ENCODE measurements at regions not wholly inside any gene's neighbourhood (a gene's known extent, or its start where the extent isn't known, plus 50 kb on each side); places are given as distances from the start of the nearest gene placed in this dataset.
A peak's percentile ranks its signal among the peaks of the same experiment; 100 is the strongest.

- DNase-seq (ENCODE audit: low read depth) = no peak
These were observed 122.2 kb downstream of the ACKR3 start for GRCh38 chr2:236691799-236692167.

- DNase-seq (ENCODE audit: low read depth) = no peak
These were observed 123.3 kb downstream of the ACKR3 start for GRCh38 chr2:236692937-236693336.

DNA sequence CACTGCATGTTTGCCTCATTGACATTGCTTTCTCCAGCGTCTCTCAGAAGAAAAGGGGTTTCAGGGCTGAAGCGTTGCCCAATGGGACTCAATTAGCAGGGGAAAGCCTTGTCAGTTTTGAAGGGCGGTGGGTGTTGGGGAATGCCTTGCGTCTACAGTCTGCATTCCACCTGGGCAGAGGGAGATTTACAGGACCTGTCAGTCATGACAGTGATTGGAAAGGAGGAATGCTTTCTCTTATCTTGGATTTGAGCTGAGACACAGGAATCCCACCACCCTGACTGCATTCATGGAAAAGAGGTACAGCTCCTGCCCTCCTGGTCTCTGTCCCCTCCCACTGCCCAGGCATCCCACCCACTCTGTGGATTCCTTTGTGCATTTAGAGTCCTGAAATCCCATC is 123.9 kb downstream of the ACKR3 start:
- DNase-seq (ENCODE audit: low read depth) = no peak

DNA sequence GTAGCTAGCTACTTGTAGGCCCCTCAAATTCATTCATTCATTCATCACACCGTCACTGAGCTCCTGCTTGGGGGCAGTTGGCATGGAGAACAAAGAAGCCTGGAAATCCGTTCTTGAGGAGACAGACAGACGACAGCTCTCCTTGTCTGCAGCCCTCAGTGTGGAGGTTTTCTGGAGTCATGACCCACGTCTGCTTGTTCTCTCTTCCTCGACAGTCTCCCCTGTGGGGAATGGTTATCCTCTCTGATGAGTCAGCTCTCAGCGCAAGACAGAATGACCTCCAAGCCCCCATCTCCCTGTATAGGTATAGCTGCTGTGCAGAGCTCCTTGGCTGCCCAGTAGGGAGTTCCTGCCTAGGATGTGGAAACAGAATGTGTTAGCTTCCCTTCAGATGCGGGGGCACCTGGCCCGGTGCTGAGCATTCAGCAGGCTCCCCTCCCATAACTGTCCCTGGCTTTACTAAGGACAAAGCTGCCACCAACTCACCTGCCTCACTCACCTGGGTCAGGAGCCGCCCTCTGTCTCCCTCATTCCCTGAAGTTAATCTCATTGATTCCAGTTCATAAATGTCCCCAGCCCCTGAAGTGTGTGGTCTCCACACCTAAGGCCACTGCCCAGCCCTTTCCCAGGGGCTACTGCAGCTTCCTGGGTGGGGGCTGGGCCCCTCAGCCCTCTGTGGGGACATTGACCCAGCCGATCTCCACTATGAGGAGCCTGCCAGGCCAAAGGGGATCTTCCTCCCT is 124.7 kb downstream of the ACKR3 start:
- no peak for DNase-seq (ENCODE audit: low read depth)

DNA sequence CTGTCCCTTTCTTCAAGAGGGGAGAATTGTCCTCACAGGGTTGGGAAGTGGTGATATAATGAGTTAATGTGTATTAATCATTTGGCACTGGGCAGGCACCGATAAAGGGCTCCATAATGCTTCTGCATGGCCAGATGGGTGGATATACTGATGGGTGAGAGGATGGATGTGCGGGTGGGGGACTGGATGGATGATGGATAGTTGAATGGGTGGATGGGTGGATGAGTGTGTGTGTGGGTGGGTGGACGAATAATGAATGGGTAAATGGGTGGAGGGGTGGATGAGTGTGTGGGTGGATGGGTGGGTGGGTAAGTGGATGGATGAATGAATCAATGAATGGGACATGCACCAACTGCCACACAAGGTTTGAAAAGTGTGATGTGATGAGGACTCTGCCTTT is 127.2 kb downstream of the ACKR3 start:
- DNase-seq (ENCODE audit: low read depth) = no peak

GRCh38 chr2:236698016-236698627 is 128.5 kb downstream of the ACKR3 start:
- no peak for DNase-seq (ENCODE audit: low read depth)

DNA sequence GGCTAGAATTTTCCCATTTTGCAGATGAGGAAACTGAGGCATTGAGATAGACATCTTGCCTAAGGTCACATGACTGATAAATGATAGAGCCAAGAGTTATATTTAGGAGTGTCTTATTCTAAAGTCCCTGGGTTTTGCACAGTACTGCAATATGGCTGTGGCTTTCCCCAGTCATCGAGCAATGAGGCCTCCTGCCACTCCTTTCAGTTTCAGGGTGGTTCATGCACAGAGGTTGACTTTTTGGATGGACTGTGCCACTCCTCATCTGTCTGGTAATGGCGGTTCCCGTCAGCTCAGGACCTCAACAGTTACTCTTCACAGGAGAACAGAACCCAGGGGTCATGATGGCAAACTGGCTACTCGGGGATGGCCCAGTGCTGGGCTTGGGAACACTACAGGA is 131.1 kb downstream of the ACKR3 start:
- DNase-seq (ENCODE audit: low read depth) = no peak

GRCh38 chr2:236702657-236703372 is 133.2 kb downstream of the ACKR3 start:
- no peak for DNase-seq (ENCODE audit: low read depth)

DNA sequence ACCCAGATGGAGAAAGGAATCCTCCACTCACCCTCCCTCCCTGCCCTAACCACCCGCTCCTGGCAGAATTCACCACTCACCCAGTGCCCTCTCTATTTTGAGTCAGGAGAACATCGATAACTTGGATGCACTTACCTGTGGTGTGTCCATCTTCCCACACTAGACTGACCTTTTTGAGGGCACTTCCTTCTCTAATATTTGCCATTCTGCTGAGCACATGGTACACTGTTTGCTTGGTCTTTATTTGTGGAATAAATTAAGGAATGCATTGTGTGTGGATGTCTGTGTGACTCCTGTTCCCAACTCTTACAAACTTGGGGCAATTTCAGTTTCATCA is 133.7 kb downstream of the ACKR3 start:
- no peak for DNase-seq (ENCODE audit: low read depth)

DNA sequence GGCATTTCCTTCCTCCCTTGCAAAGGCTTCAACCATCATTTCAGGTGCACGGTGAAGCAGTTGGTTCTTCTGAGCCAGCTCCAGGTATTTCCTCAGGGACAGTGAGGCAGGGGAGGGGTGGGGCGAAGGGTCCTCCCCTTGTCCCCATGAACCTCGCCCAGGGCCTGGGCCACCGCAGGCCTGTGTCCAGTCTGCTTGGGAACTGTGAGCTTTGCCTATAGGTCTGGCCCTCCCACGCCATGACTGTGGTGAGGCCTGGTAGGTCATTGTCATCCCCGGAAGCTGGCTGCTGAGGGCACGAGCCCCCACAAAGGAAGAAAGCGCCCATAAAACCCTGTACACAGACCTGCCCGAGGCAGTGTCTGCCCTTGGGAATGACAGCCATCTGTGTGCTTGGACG is 134.3 kb downstream of the ACKR3 start:
- no peak for DNase-seq (ENCODE audit: low read depth)

- DNase-seq (ENCODE audit: low read depth) = no peak
These were observed 135.3 kb downstream of the ACKR3 start for GRCh38 chr2:236704887-236705286.

GRCh38 chr2:236705295-236706105 is 135.9 kb downstream of the ACKR3 start:
- no peak for DNase-seq (ENCODE audit: low read depth)

DNA sequence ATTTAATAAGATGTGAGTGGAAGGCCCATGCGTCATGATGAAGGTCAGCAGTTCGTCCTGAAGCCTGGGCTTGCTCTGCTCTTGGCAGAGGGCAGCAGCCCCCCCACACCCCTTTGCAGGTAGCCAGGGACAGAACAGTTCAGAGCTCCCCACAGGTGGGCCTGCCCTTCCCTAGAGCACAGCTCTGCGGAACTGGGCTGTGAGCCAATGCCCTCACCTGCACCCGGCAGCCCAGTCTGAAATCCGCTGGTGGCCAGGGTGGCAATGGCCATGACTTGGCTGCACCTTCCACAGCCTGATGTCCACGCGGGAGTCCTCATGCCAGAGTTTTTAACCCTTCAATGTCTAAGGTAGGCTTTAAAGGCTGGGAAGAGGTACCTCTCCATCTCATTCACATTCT is 136.7 kb downstream of the ACKR3 start:
- no peak for DNase-seq (ENCODE audit: low read depth)

DNA sequence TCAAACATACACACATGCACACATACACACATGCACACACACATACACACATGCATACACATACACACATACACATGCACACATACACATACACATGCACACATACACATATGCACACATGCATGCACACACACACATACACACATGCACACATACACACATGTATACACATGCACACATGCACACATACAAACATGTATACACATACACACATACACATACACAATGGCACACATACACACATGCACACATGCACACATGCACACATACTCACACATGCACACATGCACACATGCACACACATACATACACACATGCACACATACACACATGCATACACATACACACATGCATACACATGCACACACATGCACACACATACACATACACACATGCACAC is 137.2 kb downstream of the ACKR3 start:
- DNase-seq (ENCODE audit: low read depth) = no peak

DNA sequence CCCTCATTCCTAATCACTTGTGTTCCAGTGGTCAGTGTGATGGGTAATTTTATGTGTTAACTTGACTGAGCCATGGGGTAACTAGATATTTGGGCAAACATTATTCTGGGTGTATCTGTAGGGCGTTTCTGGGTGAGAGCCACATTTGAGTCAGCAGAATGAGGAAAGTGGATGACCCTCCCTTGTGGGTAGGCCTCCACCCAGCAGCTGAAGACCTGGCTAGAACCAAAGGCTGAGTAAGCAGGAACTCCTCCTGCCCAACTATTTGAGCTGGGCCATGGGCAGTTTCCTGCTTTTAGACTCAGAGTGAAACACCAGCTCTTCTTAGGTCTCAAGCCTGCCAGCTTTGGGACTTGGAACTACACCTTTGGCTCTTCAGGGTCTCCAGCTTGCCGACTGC is 141.8 kb downstream of the ACKR3 start:
- peak; percentile 24 for DNase-seq (ENCODE audit: low read depth)

DNA sequence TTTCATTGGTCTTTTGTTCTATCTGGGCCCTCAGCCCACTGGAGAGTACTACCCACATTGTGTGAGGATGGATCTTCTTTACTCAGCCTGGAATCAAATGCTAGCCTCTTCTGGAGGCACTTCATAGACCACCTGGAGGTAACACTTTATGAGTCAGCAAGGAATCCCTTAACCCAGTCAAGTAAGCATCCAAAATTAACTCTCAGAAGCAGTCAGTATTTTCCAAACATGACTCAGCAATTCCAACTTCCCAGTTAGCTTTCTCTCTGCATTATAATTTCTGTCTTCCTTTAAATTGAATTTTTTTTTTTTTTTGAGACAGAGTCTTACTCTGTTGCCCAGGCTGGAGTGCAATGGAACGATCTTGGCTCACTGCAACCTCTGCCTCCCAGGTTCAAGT is 142.7 kb downstream of the ACKR3 start:
- no peak for DNase-seq (ENCODE audit: low read depth)

- no peak for DNase-seq (ENCODE audit: low read depth)
These were observed 143.5 kb downstream of the ACKR3 start for GRCh38 chr2:236712961-236713673.

- DNase-seq (ENCODE audit: low read depth) = no peak
These were observed 144.5 kb downstream of the ACKR3 start for GRCh38 chr2:236714080-236714479.

DNA sequence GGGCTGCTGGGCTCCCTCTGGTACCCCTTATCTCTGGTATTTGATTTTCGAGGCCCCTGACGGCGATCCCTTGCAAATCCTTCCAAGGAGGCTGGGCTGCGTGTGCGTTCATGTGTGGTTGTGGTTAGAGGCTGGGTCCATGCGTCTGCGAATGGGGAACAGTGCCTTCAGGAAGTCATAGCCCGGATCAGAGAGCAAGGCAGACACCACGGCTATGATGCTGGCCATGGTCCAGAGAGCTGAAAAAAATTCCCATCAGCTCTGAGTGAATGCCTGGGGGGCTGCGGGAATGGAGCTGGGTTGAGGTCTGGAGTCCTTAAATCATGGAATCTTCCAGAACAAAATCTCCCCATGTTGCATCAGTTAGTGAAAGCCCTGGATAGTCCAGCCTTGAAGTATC is 145.5 kb downstream of the ACKR3 start:
- DNase-seq (ENCODE audit: low read depth) = no peak

- no peak for DNase-seq (ENCODE audit: low read depth)
These were observed 145.9 kb downstream of the ACKR3 start for GRCh38 chr2:236715491-236715961.

GRCh38 chr2:236717120-236717519 is 147.5 kb downstream of the ACKR3 start:
- no peak for DNase-seq (ENCODE audit: low read depth)

- no peak for DNase-seq (ENCODE audit: low read depth)
These were observed 148.1 kb downstream of the ACKR3 start for GRCh38 chr2:236717729-236718128.
